GM12878 (cell line): ENCODE measurements at regions not wholly inside any gene's neighbourhood (a gene's known extent, or its start where the extent isn't known, plus 50 kb on each side); places are given as distances from the start of the nearest gene placed in this dataset.

ENCODE experiments used
- ATAC-seq: fragments of 200-7000 bp; cut with Tn5 transposase; 3 replicates; pipeline ENCODE4 v1.9.1; 2020; ENCODE audit warnings: mild to moderate bottlenecking, moderate library complexity
- BruUV-seq: library from RNA; stranded (reverse); fragments of 400-500 nt; replicated peaks from 2 replicates; lab custom pipeline; 2021; lab: Mats Ljungman, UMichigan
- CTCF ChIA-PET: fragments of 300-600 bp; sonication (Branson Sonifier 250); formaldehyde crosslinking; extraction: SDS; loops from one replicate; lab custom pipeline; 2021; ENCODE audit warnings: inconsistent platforms; lab: Yijun Ruan, JAX
- POLR2A ChIA-PET: fragments of 350-600 bp; formaldehyde crosslinking; extraction: SDS; loops from one replicate; lab custom pipeline; 2021; ENCODE audit warnings: inconsistent platforms; lab: Charles Lee
- RAD21 ChIA-PET: fragments of 300-600 bp; sonication (Branson Sonifier 250); formaldehyde crosslinking; loops from one replicate; lab custom pipeline; 2023; ENCODE audit warnings: antibody characterized with exemption; ENCODE audit not compliant: unreplicated experiment; lab: Charles Lee
- SMC1A ChIA-PET: fragments of 300-600 bp; sonication (Branson Sonifier 250); formaldehyde crosslinking; loops from one replicate; lab custom pipeline; 2023; ENCODE audit not compliant: unreplicated experiment, uncharacterized antibody; lab: Charles Lee
- DNase-seq: peaks from one replicate; pipeline ENCODE4 v3.0.0-alpha.2; 2011; ENCODE audit warnings: low read depth, low spot score
- FAIRE-seq: peaks from 3 replicates; lab custom pipeline; 2011; peaks lifted over from hg19 to GRCh38; lab: Jason Lieb, UNC
- H2AFZ ChIP-seq: 2 replicates; pipeline ENCODE4 v1.6.0; 2011; ENCODE audit warnings: low read depth, low read length, control low read depth; ENCODE audit not compliant: control insufficient read depth
- H3K27ac ChIP-seq: 2 replicates; pipeline ENCODE4 v1.5.1; 2011; ENCODE audit warnings: control low read depth; ENCODE audit not compliant: control insufficient read depth, insufficient read depth
- H3K27me3 ChIP-seq, 2 experiments: replicated peaks in 1 of 2; 2 replicates each; pipeline versions ENCODE4 v1.6.0 to v1.6.1; 2011; ENCODE audit warnings: low read length in 1 of 2; ENCODE audit not compliant: control insufficient read depth in 2 of 2, insufficient read depth in 2 of 2
- H3K36me3 ChIP-seq, 2 experiments: 2 replicates each; pipeline ENCODE4 v1.5.1; 2011; ENCODE audit warnings: low read length in 1 of 2; ENCODE audit not compliant: control insufficient read depth in 2 of 2, insufficient read depth in 2 of 2
- H3K4me1 ChIP-seq: 2 replicates; pipeline ENCODE4 v1.6.1; 2011; ENCODE audit warnings: mild to moderate bottlenecking, low read length, moderate library complexity, mixed read lengths; ENCODE audit not compliant: control insufficient read depth, insufficient read depth
- H3K4me2 ChIP-seq: 2 replicates; pipeline ENCODE4 v1.6.0; 2011; ENCODE audit warnings: control low read depth; ENCODE audit not compliant: control insufficient read depth, insufficient read depth
- H3K4me3 ChIP-seq: fragments of 200-600 bp; sonication (generic); 2 replicates; pipeline ENCODE4 v1.5.1; 2016
- H3K79me2 ChIP-seq: 2 replicates; pipeline ENCODE4 v1.6.0; 2011; ENCODE audit warnings: low read length; ENCODE audit not compliant: control insufficient read depth, insufficient read depth
- H3K9ac ChIP-seq: 2 replicates; pipeline ENCODE4 v1.8.0; 2011; ENCODE audit warnings: low read length, control low read depth, mixed read lengths; ENCODE audit not compliant: control insufficient read depth, insufficient read depth
- H3K9me3 ChIP-seq: replicated peaks from 3 replicates; pipeline ENCODE4 v1.5.1; 2011; ENCODE audit warnings: mild to moderate bottlenecking, low read length; ENCODE audit not compliant: control insufficient read depth, insufficient read depth
- H4K20me1 ChIP-seq: 2 replicates; pipeline ENCODE4 v1.6.0; 2011; ENCODE audit not compliant: control insufficient read depth, insufficient read depth
- ATF7 ChIP-seq: fragments of 450-650 bp; IDR thresholded peaks from 2 replicates; pipeline ENCODE4 v1.6.1; 2016; ENCODE audit warnings: low read depth, mild to moderate bottlenecking
- BRCA1 ChIP-seq: IDR thresholded peaks from 2 replicates; pipeline ENCODE4 v1.6.1; 2011; ENCODE audit warnings: low read depth, low read length, improper control_type of control experiment
- CEBPB ChIP-seq, 2 experiments: fragments of 150-350 bp in 1 of 2; IDR thresholded peaks; 2 replicates each; pipeline ENCODE4 v1.6.1; 2012 to 2014; ENCODE audit warnings: low read depth in 2 of 2, low read length in 2 of 2, borderline replicate concordance in 1 of 2, inconsistent platforms in 1 of 2
- EZH2 ChIP-seq: IDR thresholded peaks from 2 replicates; pipeline ENCODE4 v1.6.1; 2012; ENCODE audit warnings: low read depth, mild to moderate bottlenecking, control low read depth, inconsistent platforms, low read length, borderline replicate concordance; ENCODE audit not compliant: control insufficient read depth
- HDAC6 ChIP-seq: fragments of 200-600 bp; sonication (generic); IDR thresholded peaks from one replicate; pipeline ENCODE4 v1.8.0; 2017; ENCODE audit warnings: antibody characterized with exemption; ENCODE audit not compliant: unreplicated experiment
- IKZF1 ChIP-seq: fragments of 450-650 bp; conservative IDR thresholded peaks from 2 replicates; pipeline ENCODE4 v1.6.1; 2017; ENCODE audit warnings: antibody characterized with exemption, mild to moderate bottlenecking
- MXI1 ChIP-seq: fragments of 150-350 bp; IDR thresholded peaks from 2 replicates; pipeline ENCODE4 v1.6.1; 2011; ENCODE audit warnings: low read depth, mild to moderate bottlenecking, inconsistent platforms, low read length, improper control_type of control experiment
- NBN ChIP-seq: fragments of 450-650 bp; IDR thresholded peaks from 2 replicates; pipeline ENCODE4 v1.6.1; 2016
- RUNX3 ChIP-seq: IDR thresholded peaks from 2 replicates; pipeline ENCODE4 v1.6.1; 2012; ENCODE audit warnings: low read length, inconsistent platforms
- TCF12 ChIP-seq: IDR thresholded peaks from 2 replicates; pipeline ENCODE4 v1.6.1; 2011; ENCODE audit warnings: low read depth, mild to moderate bottlenecking, low read length
- ZNF384 ChIP-seq: IDR thresholded peaks from 2 replicates; pipeline ENCODE4 v1.6.1; 2012; ENCODE audit warnings: low read depth, mild to moderate bottlenecking, low read length, improper control_type of control experiment, borderline replicate concordance
- WGBS: methylation state at CpG from one replicate; pipeline ENCODE4 v1.1.6; 2016; ENCODE audit warnings: low lambda C conversion rate; ENCODE audit not compliant: insufficient replicate concordance, insufficient coverage; ENCODE audit errors: missing lambda C conversion rate; 5-methylcytosine and 5-hydroxymethylcytosine counted together
- in situ Hi-C: fragments of 300-500 bp; cut with MboI; formaldehyde crosslinking; loops from 9 replicates; pipeline ENCODE4 v1.14.3; 2018; ENCODE audit warnings: mixed read lengths
- intact Hi-C: fragments of 100-400 bp; cut with micrococcal nuclease; formaldehyde crosslinking; loops from one replicate; pipeline ENCODE4 v1.14.2; 2022; ENCODE audit not compliant: unreplicated experiment
- TF ChIP-seq, protein P1 (sequence below): fragments of 450-650 bp; IDR thresholded peaks from 2 replicates; pipeline ENCODE4 v1.6.1; 2017; ENCODE audit warnings: low read depth, mild to moderate bottlenecking, moderate library complexity
- TF ChIP-seq, protein P2 (sequence below): fragments of 450-650 bp; IDR thresholded peaks from 2 replicates; pipeline ENCODE4 v1.6.1; 2017; ENCODE audit warnings: mild to moderate bottlenecking, moderate library complexity
- TF ChIP-seq, protein P3 (sequence below): fragments of 450-650 bp; formaldehyde crosslinking; IDR thresholded peaks from 2 replicates; pipeline ENCODE4 v1.4.0; 2022; ENCODE audit warnings: mild to moderate bottlenecking, moderate library complexity

DNA sequence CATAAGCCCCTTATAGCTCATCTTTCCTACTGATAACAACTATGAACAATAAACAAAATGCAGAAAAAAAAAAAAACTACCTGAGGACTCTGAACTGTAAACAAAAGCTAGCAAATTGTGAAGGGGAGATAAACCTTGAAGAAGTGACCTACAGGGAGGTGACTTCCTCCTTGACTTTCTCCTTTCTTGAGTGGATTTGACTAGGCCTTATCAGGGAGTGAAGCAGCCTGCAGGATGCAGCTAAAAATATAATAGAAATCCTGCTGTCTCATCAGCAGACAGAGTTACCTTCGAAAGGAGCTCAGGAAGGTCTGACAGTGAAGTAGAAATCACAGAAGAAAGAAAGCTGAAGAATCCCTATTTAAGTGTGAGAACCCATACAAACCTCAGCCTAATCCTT is 322.0 kb upstream of the HTR1E start (continued):
- TF ChIP-seq BRCA1 (no peak), RUNX3 (no peak), ATF7 (no peak)
- TF ChIP-seq, protein P1, sequence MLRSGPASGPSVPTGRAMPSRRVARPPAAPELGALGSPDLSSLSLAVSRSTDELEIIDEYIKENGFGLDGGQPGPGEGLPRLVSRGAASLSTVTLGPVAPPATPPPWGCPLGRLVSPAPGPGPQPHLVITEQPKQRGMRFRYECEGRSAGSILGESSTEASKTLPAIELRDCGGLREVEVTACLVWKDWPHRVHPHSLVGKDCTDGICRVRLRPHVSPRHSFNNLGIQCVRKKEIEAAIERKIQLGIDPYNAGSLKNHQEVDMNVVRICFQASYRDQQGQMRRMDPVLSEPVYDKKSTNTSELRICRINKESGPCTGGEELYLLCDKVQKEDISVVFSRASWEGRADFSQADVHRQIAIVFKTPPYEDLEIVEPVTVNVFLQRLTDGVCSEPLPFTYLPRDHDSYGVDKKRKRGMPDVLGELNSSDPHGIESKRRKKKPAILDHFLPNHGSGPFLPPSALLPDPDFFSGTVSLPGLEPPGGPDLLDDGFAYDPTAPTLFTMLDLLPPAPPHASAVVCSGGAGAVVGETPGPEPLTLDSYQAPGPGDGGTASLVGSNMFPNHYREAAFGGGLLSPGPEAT: no peak

DNA sequence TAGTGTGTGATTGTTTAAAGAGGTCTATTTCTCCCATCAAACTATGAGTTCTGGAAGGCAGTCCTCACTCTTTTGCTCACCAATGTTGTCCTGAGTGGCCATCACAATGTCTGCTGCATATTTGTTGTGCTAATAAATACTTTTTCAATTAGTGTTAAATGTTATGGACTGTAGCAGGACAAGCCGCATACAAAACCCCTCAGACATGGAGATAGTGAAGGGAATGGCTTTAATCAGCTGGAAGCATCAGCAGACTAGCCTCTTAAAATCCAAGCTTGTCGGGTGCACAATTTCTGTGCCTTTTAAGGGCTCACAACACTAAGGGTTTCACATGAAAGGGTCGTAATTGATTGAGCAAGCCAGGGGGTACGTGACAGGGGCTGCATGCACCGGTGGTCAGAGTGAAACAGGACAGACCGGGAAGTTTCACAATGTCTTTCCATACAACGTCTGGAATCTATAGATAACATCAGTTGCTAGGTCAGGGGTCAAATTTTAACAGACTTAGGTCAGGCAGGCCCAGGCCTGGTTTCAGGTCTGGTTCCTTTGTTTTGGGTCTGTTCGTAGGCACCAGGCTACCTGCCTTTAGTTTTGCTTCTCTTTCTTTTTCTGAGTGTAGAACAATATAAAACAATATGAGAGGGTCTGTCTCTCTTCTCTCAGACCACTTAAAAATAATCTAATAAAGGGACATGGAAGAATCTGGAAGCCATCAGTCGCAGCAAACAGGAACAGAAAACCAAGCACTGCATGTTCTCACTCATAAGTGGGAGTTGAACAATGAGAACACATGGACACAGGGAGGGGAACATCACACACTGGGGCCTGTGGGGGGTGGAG is 327.6 kb upstream of the HTR1E start:
- FAIRE-seq: no peak
- no TSS peak for BruUV-seq
- H3K36me3 ChIP-seq: no peaks in the 10 kb centered on the region
- intact Hi-C loops: no loop called here
- no peak overlapping the region for H3K9ac ChIP-seq
- in situ Hi-C loops: no loop called here
- no peak overlapping the region for H2AFZ ChIP-seq
- ATAC-seq: no peak
- no peaks in the 10 kb centered on the region for H3K9me3 ChIP-seq
- H3K4me2 ChIP-seq: no peak overlapping the region
- POLR2A ChIA-PET: interaction anchor here (0.6 kb wide), 1 partner anchor 35 kb away, joined by 3 read pairs; no protein-coding TSS in a partner anchor
- SMC1A ChIA-PET: no interaction called here
- CTCF ChIA-PET: no interaction called here
- H3K4me1 ChIP-seq: no peaks in the 10 kb centered on the region
- H3K27ac ChIP-seq: no peak overlapping the region
- no peaks in the 10 kb centered on the region for H3K79me2 ChIP-seq
- WGBS: 5% methylated on average over 9 of the region's 9 CpGs
- H4K20me1 ChIP-seq: no peaks in the 10 kb centered on the region
- no peak overlapping the region for H3K4me3 ChIP-seq
- RAD21 ChIA-PET: no interaction called here
- no peaks in the 10 kb centered on the region for H3K27me3 ChIP-seq
- no peak for DNase-seq
- TF ChIP-seq HDAC6: no peak
- TF ChIP-seq IKZF1: no peak
- TF ChIP-seq, protein P2, sequence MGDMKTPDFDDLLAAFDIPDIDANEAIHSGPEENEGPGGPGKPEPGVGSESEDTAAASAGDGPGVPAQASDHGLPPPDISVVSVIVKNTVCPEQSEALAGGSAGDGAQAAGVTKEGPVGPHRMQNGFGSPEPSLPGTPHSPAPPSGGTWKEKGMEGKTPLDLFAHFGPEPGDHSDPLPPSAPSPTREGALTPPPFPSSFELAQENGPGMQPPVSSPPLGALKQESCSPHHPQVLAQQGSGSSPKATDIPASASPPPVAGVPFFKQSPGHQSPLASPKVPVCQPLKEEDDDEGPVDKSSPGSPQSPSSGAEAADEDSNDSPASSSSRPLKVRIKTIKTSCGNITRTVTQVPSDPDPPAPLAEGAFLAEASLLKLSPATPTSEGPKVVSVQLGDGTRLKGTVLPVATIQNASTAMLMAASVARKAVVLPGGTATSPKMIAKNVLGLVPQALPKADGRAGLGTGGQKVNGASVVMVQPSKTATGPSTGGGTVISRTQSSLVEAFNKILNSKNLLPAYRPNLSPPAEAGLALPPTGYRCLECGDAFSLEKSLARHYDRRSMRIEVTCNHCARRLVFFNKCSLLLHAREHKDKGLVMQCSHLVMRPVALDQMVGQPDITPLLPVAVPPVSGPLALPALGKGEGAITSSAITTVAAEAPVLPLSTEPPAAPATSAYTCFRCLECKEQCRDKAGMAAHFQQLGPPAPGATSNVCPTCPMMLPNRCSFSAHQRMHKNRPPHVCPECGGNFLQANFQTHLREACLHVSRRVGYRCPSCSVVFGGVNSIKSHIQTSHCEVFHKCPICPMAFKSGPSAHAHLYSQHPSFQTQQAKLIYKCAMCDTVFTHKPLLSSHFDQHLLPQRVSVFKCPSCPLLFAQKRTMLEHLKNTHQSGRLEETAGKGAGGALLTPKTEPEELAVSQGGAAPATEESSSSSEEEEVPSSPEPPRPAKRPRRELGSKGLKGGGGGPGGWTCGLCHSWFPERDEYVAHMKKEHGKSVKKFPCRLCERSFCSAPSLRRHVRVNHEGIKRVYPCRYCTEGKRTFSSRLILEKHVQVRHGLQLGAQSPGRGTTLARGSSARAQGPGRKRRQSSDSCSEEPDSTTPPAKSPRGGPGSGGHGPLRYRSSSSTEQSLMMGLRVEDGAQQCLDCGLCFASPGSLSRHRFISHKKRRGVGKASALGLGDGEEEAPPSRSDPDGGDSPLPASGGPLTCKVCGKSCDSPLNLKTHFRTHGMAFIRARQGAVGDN: no peak
- no peak for TF ChIP-seq CEBPB (IDR thresholded peaks at IDR 0.05; ENCODE audit: borderline replicate concordance in 1 of 2, low read depth in 2 of 2, low read length in 2 of 2)
- no peak for TF ChIP-seq EZH2
- no peak for TF ChIP-seq ZNF384
- no peak for TF ChIP-seq TCF12
- no peak for TF ChIP-seq NBN
- TF ChIP-seq, protein P3, sequence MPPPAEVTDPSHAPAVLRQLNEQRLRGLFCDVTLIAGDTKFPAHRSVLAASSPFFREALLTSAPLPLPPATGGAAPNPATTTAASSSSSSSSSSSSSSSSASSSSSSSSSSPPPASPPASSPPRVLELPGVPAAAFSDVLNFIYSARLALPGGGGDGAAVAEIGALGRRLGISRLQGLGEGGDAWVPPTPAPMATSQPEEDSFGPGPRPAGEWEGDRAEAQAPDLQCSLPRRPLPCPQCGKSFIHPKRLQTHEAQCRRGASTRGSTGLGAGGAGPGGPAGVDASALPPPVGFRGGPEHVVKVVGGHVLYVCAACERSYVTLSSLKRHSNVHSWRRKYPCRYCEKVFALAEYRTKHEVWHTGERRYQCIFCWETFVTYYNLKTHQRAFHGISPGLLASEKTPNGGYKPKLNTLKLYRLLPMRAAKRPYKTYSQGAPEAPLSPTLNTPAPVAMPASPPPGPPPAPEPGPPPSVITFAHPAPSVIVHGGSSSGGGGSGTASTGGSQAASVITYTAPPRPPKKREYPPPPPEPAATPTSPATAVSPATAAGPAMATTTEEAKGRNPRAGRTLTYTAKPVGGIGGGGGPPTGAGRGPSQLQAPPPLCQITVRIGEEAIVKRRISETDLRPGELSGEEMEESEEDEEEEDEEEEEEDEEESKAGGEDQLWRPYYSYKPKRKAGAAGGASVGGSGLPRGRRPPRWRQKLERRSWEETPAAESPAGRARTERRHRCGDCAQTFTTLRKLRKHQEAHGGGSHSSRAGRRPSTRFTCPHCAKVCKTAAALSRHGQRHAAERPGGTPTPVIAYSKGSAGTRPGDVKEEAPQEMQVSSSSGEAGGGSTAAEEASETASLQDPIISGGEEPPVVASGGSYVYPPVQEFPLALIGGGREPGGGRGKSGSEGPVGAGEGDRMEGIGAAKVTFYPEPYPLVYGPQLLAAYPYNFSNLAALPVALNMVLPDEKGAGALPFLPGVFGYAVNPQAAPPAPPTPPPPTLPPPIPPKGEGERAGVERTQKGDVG (CRISPR knock-in tag): no peak
- no peak for TF ChIP-seq MXI1
